ENCODE measurements at regions not wholly inside any gene's neighbourhood (a gene's known extent, or its start where the extent isn't known, plus 50 kb on each side); places are given as distances from the start of the nearest gene placed in this dataset.
A peak's percentile ranks its signal among the peaks of the same experiment; 100 is the strongest.

DNA sequence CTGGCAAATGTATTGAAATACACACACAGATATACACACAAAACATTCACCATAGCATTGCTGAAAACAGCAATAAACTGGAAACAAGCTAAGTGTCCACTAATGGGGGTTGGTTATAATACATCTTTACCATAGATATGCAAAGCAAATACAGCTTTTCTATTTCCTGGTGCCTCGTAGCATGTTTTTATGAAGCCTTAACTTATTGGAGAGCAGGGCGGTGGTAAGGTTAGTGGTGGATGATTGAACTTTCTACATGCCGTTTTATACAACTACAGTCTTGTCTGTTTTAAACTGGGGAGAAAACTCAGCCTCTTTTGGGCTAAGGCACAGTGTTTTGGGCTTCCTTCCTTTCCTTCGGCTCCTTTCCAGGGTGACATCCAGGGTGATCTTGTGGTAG, 104.5 kb downstream of the NR2F2 start:
- H3K9ac ChIP-seq (ENCODE audit: insufficient read depth in 1 of 2, low read depth in 2 of 2, low read length in 2 of 2): 0 out of 4 replicates have a peak overlapping the region, but pooled peaks of 1 of the 2 experiments have one; percentile 21
- H3K36me3 ChIP-seq (ENCODE audit: control insufficient read depth, insufficient read depth, low read length): no peaks in the 10 kb centered on the region
- H3K27ac ChIP-seq (ENCODE audit: extremely low read depth, low read depth, low read length): no peak overlapping the region
- ChIA-PET POLR2A (no interaction called here), CTCF (ENCODE audit: low intra/inter-chr PET ratio) (no interaction called here)
- H3K27me3 ChIP-seq (ENCODE audit: control insufficient read depth in 2 of 2, insufficient read depth in 2 of 2, low read length in 2 of 2): peaks cover 18 to 19% of the 10 kb centered on the region in 2 experiments; a peak in 4 of 5 replicates
- no peak for FAIRE-seq
- no peaks in the 10 kb centered on the region for H3K9me3 ChIP-seq (replicated peaks; ENCODE audit: control insufficient read depth, insufficient read depth, low read depth, low read length)
- no peak overlapping the region for H3K4me3 ChIP-seq
- peak overlapping the region; percentile 56; the same call in 1 of the 2 replicates for H2AFZ ChIP-seq (ENCODE audit: low read depth, low read length)
- WGBS (ENCODE audit: insufficient coverage, low coverage, missing lambda C conversion rate): 3% methylated on average over 4 of the region's 4 CpGs
- no peak overlapping the region for H3K4me2 ChIP-seq (ENCODE audit: insufficient read depth, low read length)
- H3K4me1 ChIP-seq (replicated peaks in 1 of 2; ENCODE audit: control insufficient read depth in 2 of 2, insufficient read depth in 2 of 2, low read length in 2 of 2): no peaks in the 10 kb centered on the region
- no TSS peak for BruUV-seq (replicated peaks)
- no peak; the same call in 1 of the 3 replicates for ATAC-seq
- no peaks in the 10 kb centered on the region for H3K9me1 ChIP-seq (ENCODE audit: control insufficient read depth, insufficient read depth, low read length)
- in situ Hi-C loops (cut with MboI): no loop called here
- H4K20me1 ChIP-seq (replicated peaks; ENCODE audit: control insufficient read depth, insufficient read depth, low read length): no peaks in the 10 kb centered on the region
- no peaks in the 10 kb centered on the region for H3K79me2 ChIP-seq (ENCODE audit: control insufficient read depth, insufficient read depth, low read length)
- intact Hi-C loops (cut with micrococcal nuclease): no loop called here
- DNase-seq (ENCODE audit: extremely low read depth in 1 of 4, low spot score in 3 of 4): no peak
- no peak for TF ChIP-seq PATZ1 (CRISPR knock-in tag; IDR thresholded peaks at IDR 0.05; ENCODE audit: borderline replicate concordance)
- no peak for TF ChIP-seq ZC3H4 (CRISPR knock-in tag; IDR thresholded peaks at IDR 0.05; ENCODE audit: borderline replicate concordance)
- TF ChIP-seq RFX7 (CRISPR knock-in tag; IDR thresholded peaks at IDR 0.05): no peak
- TF ChIP-seq, protein P1, sequence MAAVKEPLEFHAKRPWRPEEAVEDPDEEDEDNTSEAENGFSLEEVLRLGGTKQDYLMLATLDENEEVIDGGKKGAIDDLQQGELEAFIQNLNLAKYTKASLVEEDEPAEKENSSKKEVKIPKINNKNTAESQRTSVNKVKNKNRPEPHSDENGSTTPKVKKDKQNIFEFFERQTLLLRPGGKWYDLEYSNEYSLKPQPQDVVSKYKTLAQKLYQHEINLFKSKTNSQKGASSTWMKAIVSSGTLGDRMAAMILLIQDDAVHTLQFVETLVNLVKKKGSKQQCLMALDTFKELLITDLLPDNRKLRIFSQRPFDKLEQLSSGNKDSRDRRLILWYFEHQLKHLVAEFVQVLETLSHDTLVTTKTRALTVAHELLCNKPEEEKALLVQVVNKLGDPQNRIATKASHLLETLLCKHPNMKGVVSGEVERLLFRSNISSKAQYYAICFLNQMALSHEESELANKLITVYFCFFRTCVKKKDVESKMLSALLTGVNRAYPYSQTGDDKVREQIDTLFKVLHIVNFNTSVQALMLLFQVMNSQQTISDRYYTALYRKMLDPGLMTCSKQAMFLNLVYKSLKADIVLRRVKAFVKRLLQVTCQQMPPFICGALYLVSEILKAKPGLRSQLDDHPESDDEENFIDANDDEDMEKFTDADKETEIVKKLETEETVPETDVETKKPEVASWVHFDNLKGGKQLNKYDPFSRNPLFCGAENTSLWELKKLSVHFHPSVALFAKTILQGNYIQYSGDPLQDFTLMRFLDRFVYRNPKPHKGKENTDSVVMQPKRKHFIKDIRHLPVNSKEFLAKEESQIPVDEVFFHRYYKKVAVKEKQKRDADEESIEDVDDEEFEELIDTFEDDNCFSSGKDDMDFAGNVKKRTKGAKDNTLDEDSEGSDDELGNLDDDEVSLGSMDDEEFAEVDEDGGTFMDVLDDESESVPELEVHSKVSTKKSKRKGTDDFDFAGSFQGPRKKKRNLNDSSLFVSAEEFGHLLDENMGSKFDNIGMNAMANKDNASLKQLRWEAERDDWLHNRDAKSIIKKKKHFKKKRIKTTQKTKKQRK (IDR thresholded peaks at IDR 0.05; ENCODE audit: borderline replicate concordance, low read depth, low read length): no peak
- no peak for TF ChIP-seq ZNF639 (CRISPR knock-in tag; conservative IDR thresholded peaks at IDR 0.05 in 1 of 2, IDR thresholded peaks at IDR 0.05 in 1 of 2)
- no peak for TF ChIP-seq NELFE (IDR thresholded peaks at IDR 0.05; ENCODE audit: insufficient read depth, insufficient read length)
- no peak for TF ChIP-seq CBX5 (IDR thresholded peaks at IDR 0.05; ENCODE audit: borderline replicate concordance, low read depth)
- no peak for TF ChIP-seq POU5F1 (IDR thresholded peaks at IDR 0.05; ENCODE audit: borderline replicate concordance, low read depth, low read length, partially characterized antibody)
- no peak for TF ChIP-seq ZFP36 (IDR thresholded peaks at IDR 0.05; ENCODE audit: low read depth, low read length, partially characterized antibody)
- TF ChIP-seq ZC3H8 (IDR thresholded peaks at IDR 0.05): no peak

Data from K562 (cell line).